Chondrocyte (in vitro differentiated cells): ENCODE measurements at regions not wholly inside any gene's neighbourhood (a gene's known extent, or its start where the extent isn't known, plus 50 kb on each side); places are given as distances from the start of the nearest gene placed in this dataset.
"Not testable (repeated sequence)": the region's sequence is repeated elsewhere in the genome, so short reads cannot be mapped to it uniquely, and the experiment has no call there.

ENCODE experiments used
- DNase-seq: peaks from one replicate; pipeline ENCODE4 v3.0.0; 2021; ENCODE audit warnings: mixed read lengths, low spot score
- H3K27ac Mint-ChIP-seq: one replicate; pipeline ENCODE4 v1.8.0; 2021; ENCODE audit warnings: mild to moderate bottlenecking, moderate library complexity, mixed read lengths; ENCODE audit not compliant: unreplicated experiment
- H3K27me3 Mint-ChIP-seq: 2 replicates; pipeline ENCODE4 v1.8.0; 2021; ENCODE audit warnings: low read depth, mixed read lengths
- H3K36me3 Mint-ChIP-seq: 2 replicates; pipeline ENCODE4 v1.8.0; 2021; ENCODE audit warnings: low read depth, mixed read lengths
- H3K4me1 Mint-ChIP-seq: 2 replicates; pipeline ENCODE4 v1.8.0; 2021; ENCODE audit warnings: low read depth, mild to moderate bottlenecking, mixed read lengths
- H3K4me3 Mint-ChIP-seq: one replicate; pipeline ENCODE4 v1.8.0; 2021; ENCODE audit warnings: mild to moderate bottlenecking, moderate library complexity, mixed read lengths; ENCODE audit not compliant: unreplicated experiment
- H3K9me3 Mint-ChIP-seq: 2 replicates; pipeline ENCODE4 v1.8.0; 2021; ENCODE audit warnings: low read depth, mixed read lengths

DNA sequence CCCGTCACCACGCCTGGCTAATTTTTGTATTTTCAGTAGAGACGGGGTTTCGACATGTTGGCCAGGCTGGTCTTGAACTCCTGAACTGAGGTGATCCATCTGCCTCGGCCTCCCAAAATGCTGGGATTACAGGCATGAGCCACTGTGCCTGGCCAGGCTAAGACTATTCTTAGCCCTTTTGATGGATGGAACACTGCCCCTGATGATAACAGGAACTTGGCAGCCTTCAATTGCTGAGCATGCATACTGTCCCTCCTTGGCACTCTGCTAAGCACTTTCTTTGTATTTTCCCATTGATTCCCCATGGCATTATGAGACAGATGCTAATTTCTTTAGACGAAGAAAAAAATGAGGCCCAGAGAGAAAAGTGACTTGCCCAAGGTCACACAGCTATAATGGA, 457.6 kb downstream of the GOLGA6L6 start:
- not testable (repeated sequence) for H3K36me3 Mint-ChIP-seq, H3K4me3 Mint-ChIP-seq, H3K27ac Mint-ChIP-seq, H3K9me3 Mint-ChIP-seq, H3K27me3 Mint-ChIP-seq, H3K4me1 Mint-ChIP-seq, DNase-seq

DNA sequence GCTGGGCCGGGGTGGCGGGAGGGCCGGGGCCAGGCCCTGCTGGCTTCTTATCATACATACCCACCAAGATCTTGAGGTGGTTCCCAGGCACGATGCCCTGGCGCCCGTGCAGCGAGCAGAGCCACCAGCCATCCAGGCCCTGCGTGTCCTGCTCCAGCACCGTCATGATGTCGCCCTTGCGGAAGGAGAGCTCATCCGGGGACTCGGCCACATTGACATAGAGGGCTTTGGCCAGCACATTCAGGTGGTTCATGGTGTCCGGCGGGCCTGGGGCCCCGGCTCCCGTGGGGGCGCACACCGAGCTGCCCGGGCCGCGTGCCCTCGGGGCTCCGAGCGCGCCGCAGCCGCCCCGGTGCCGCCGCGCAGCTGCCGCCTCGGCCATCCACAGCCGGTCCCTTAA, 467.5 kb downstream of the GOLGA6L6 start:
- not testable (repeated sequence) for H3K4me3 Mint-ChIP-seq, H3K27me3 Mint-ChIP-seq, H3K36me3 Mint-ChIP-seq, H3K27ac Mint-ChIP-seq, H3K9me3 Mint-ChIP-seq, H3K4me1 Mint-ChIP-seq
- DNase-seq = peak; percentile 94

DNA sequence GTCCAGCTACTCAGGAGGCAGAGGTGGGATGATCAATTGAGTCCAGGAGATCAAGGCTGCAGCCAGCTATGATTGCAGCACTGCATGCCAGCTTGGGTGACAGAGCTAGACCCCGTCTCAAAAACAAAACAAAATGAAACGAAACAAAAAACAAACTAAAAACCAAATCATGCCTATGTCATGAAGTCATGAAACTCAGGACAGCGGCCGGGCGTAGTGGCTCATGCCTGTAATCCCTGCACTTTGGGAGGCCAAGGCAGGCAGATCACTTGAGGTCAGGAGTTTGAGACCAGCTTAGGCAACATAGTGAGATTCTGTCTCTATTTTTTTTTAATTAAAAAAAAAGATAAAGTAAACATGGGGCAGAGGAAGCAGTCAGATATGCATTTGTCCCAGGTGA, 472.6 kb downstream of the GOLGA6L6 start:
- H3K27ac Mint-ChIP-seq, H3K27me3 Mint-ChIP-seq, H3K4me3 Mint-ChIP-seq, H3K36me3 Mint-ChIP-seq, H3K4me1 Mint-ChIP-seq, H3K9me3 Mint-ChIP-seq: not testable (repeated sequence)
- DNase-seq = peak; percentile 81

DNA sequence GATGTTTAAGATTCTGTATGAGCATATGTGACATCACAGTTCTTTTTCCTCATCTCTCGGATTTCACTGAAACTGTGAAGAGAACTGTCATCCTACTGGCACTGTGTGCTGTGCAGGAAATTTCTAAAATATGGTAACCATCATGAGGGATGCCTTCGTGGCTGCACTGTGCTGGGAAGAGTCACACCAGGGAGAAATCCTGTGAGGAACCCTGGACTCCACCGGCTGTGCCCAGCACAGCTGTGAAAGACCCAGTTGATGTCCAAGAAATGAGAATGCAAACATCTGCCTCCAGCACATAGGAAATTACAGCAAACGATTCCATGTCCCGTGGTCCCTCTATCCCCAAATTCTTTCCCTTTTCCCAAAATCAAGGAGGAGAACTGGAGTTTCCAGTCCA, 475.4 kb downstream of the GOLGA6L6 start:
- H3K27ac Mint-ChIP-seq, H3K4me1 Mint-ChIP-seq, H3K36me3 Mint-ChIP-seq, H3K27me3 Mint-ChIP-seq, H3K4me3 Mint-ChIP-seq, H3K9me3 Mint-ChIP-seq: not testable (repeated sequence)
- peak; percentile 91 for DNase-seq

DNA sequence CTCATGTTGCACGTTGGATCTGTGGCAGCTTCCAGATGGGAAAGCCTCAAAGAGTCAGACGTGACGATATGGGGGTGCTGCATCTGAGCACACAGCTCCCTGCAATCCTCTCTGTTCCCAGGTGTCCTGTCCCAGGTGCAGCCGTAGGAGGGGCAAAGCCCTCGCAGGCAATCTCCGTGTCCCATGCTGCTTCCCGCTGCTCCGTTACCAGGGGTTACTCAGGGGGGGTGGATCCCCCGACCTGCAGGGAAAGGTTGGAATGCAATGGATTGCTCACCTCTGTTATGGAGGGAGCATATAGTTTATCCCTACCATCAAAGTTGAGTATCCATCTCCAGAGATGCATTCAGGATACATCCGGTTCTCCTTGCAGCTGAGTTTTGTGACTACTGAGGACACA, 476.1 kb downstream of the GOLGA6L6 start:
- H3K9me3 Mint-ChIP-seq = not testable (repeated sequence)

DNA sequence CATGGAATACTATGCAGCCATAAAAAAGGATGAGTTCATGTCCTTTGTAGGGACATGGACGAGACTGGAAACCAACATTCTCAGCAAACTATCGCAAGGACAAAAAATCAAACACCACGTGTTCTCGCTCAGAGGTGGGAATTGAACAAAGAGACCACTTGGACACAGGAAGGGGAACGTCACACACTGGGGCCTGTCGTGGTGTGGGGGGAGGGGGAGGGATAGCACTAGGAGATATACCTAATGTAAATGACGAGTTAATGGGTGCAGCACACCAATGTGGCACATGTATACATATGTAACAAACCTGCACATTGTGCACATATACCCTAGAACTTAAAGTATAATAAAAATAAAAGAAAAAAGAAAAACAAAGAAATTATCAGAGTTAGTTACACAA, 478.4 kb downstream of the GOLGA6L6 start:
- DNase-seq = not testable (repeated sequence)

More for the DNA sequence above, 476.1 kb downstream of the GOLGA6L6 start:
- H3K36me3 Mint-ChIP-seq, H3K27me3 Mint-ChIP-seq, H3K4me1 Mint-ChIP-seq, H3K27ac Mint-ChIP-seq, H3K4me3 Mint-ChIP-seq: not testable (repeated sequence)
- DNase-seq = peak; percentile 92

DNA sequence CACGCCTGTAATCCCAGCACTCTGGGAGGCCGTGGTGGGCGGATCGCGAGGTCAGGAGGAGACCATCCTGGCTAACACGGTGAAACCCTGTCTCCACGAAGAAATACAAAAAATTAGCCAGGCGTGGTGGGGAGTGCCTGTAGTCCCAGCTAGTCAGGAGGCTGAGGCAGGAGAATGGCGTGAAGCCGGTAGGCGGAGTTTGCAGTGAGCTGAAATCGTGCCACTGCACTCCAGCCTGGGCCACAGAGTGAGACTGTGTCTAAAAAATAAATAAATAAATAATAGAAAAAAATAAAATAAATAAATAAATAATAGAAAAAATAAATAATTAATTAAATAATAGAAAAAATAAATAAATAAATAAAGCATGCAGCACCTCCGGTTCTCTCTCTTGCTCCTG, 480.8 kb downstream of the GOLGA6L6 start:
- H3K36me3 Mint-ChIP-seq, H3K27ac Mint-ChIP-seq, H3K4me3 Mint-ChIP-seq, H3K4me1 Mint-ChIP-seq, H3K27me3 Mint-ChIP-seq: not testable (repeated sequence)
- DNase-seq = peak; percentile 89
- peaks cover 14% of the 10 kb centered on the region for H3K9me3 Mint-ChIP-seq

More for the DNA sequence above, 478.4 kb downstream of the GOLGA6L6 start:
- H3K9me3 Mint-ChIP-seq = peaks cover 11% of the 10 kb centered on the region
- not testable (repeated sequence) for H3K4me3 Mint-ChIP-seq, H3K27ac Mint-ChIP-seq, H3K4me1 Mint-ChIP-seq, H3K36me3 Mint-ChIP-seq, H3K27me3 Mint-ChIP-seq

DNA sequence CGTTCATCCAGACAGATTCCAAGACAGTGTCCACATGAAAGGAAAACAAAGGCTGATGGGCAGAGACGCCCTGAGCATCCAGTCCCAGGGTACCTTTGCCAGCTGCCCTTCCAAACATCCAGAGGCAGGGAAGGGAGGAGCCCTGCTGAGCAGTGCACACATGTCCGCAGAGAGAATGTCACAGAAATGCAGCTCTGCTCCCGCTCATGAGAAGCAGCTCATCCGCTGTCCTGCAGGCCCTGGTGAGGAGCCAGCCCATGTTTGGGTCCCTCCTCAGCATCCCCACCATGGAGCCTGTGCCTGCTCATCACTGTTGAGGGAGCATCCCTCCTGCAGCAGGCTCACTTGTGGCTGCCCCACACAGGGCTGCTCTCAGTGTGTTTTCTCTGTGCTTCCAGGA, 484.7 kb downstream of the GOLGA6L6 start:
- DNase-seq = peak; percentile 86
- peaks cover 11% of the 10 kb centered on the region for H3K9me3 Mint-ChIP-seq
- H3K27ac Mint-ChIP-seq, H3K36me3 Mint-ChIP-seq, H3K27me3 Mint-ChIP-seq, H3K4me1 Mint-ChIP-seq, H3K4me3 Mint-ChIP-seq: not testable (repeated sequence)

DNA sequence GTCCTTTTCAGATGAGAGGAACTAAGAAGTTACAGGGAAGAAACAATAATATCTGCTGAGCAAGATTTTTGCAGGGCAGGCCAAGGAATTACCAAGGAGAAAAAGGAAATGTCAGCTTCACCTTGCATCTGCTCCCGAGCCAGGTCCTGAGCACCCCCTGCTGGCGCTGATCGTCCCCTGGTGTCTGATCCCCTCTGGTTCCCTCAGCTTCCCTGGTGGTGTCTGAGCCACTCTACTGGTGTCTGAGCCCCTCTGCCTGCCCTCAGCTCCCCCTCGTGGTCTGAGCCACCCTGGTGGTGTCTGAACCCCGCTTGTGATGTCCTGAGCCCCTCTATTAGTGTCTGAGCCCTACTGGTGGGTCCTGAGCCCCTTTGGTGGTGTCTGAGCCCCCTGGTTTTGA, 485.7 kb downstream of the GOLGA6L6 start:
- not testable (repeated sequence) for H3K4me1 Mint-ChIP-seq, DNase-seq, H3K27me3 Mint-ChIP-seq, H3K27ac Mint-ChIP-seq, H3K4me3 Mint-ChIP-seq, H3K36me3 Mint-ChIP-seq
- peaks cover 11% of the 10 kb centered on the region for H3K9me3 Mint-ChIP-seq

DNA sequence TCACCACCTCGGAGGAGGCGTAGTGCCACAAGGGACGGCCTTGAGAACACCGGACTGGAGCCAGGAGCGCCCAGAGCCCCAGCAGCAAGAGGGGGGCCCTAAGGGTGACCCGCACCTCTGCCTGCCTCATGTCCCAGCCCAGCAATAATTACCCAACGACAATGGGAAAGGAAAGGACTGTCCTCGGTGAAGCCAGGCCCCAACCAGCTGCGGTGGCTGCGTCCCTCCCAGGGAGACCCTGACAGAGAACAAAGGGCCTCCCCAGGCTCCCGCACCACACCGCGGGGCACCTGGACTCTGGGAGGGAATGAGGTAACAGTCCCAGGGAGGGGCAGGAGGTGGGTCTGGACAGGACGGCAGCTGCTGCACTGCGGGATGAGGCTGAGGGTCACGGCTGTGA, 493.4 kb downstream of the GOLGA6L6 start:
- H3K9me3 Mint-ChIP-seq, H3K4me1 Mint-ChIP-seq, H3K36me3 Mint-ChIP-seq, H3K4me3 Mint-ChIP-seq, H3K27ac Mint-ChIP-seq, H3K27me3 Mint-ChIP-seq: not testable (repeated sequence)
- DNase-seq = peak; percentile 88

DNA sequence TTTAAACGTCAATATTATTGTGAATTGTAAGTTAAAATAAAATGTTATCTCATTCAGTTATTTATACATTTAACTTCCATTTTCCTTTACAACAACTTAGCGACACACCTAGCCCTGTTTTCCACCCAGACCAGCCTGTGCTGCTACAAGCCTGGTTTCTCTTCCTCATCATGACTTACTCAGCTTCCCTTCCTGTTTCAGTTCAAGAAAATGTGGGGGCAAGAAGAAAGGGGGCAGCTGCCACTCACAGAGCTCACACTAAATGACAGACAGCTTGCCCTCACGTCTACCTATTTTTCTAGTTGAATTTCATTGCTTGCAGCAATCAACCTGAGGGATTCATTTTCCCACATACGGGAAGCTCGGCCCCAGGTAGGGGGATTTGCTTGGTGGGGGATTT, 496.4 kb downstream of the GOLGA6L6 start:
- H3K9me3 Mint-ChIP-seq, H3K4me1 Mint-ChIP-seq, H3K4me3 Mint-ChIP-seq, H3K27me3 Mint-ChIP-seq, DNase-seq, H3K36me3 Mint-ChIP-seq, H3K27ac Mint-ChIP-seq: not testable (repeated sequence)

DNA sequence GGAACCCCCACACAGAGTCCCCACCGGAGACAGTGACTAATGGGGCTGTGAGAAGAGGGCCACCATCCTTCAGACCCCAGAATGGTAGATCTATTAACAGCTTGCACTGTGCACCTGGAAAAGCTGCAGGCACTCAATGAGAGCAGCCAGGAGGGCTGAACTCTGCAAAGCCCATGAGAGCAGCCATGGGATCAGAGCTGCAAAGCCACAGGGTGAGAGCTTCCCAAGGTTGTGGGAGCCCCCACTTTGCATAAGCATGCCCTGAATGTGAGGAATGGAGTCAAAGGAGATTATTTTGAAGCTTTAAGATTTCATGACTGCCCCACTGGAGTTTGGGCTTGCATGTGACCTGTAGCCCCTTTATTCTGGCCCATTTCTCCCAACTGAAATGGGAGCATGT, 500.9 kb downstream of the GOLGA6L6 start:
- not testable (repeated sequence) for DNase-seq, H3K4me1 Mint-ChIP-seq, H3K36me3 Mint-ChIP-seq, H3K27me3 Mint-ChIP-seq, H3K4me3 Mint-ChIP-seq, H3K27ac Mint-ChIP-seq
- H3K9me3 Mint-ChIP-seq = peaks cover 14% of the 10 kb centered on the region

DNA sequence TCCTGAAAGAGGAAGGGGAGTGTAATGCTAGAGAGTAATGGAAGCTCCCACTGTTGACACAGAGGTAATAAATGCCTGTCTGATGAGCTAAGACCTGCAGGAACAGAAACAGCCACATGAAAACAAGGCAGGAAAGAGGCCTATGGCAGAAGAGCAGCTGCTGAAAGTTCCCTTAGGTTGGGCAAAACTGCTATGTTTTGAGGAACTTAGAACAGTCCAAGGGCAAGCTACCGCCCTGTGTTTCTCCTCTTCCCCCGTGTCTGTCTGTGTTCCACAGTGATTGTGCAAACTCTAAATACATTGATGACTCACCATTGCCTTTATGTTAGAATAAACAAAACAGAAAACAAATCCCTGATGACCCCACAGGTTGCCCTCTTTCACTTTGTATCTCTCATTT, 516.6 kb downstream of the GOLGA6L6 start:
- H3K27me3 Mint-ChIP-seq, H3K27ac Mint-ChIP-seq, H3K9me3 Mint-ChIP-seq, H3K4me1 Mint-ChIP-seq, H3K36me3 Mint-ChIP-seq, H3K4me3 Mint-ChIP-seq, DNase-seq: not testable (repeated sequence)

DNA sequence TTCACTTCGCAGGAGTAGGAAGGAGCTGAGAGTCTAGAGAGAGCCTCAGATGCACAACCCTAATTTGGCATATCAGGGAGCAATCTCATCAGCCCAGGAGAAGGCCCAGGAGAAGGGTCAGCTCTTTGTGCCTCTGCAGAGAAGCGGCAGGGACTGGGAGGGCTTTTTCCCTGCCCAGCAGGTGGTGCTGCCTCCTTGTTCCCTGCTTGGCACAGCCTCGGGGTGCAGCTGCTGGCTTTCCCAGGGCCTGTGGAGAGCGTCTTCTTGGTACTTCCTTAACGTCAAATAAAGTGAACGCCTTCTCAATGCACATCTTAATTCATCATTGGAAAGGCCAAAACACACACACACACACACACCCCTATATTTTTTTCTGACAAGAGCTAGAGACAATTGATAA, 519.3 kb downstream of the GOLGA6L6 start:
- DNase-seq, H3K27me3 Mint-ChIP-seq, H3K36me3 Mint-ChIP-seq, H3K4me3 Mint-ChIP-seq, H3K27ac Mint-ChIP-seq, H3K4me1 Mint-ChIP-seq, H3K9me3 Mint-ChIP-seq: not testable (repeated sequence)
